RWPE2 (cell line): ENCODE measurements at regions not wholly inside any gene's neighbourhood (a gene's known extent, or its start where the extent isn't known, plus 50 kb on each side); places are given as distances from the start of the nearest gene placed in this dataset.

Source experiments
- ATAC-seq: fragments of 200-7000 bp; cut with Tn5 transposase; 3 replicates; pipeline ENCODE4 v1.9.1; 2021; ENCODE audit warnings: low read depth
- DNase-seq: peaks from one replicate; pipeline ENCODE4 v3.0.0-alpha.2; 2020; ENCODE audit warnings: low spot score
- H3K27ac ChIP-seq: fragments of 450-650 bp; 2 replicates; pipeline ENCODE4 v1.5.1; 2017; ENCODE audit warnings: mild to moderate bottlenecking; ENCODE audit not compliant: poor library complexity, severe bottlenecking
- H3K27me3 ChIP-seq: fragments of 250-450 bp; sonication (Bioruptor Pico); 2 replicates; pipeline ENCODE4 v1.5.1; 2021; ENCODE audit warnings: mild to moderate bottlenecking, moderate library complexity; ENCODE audit not compliant: insufficient read depth, poor library complexity, severe bottlenecking
- H3K36me3 ChIP-seq: fragments of 250-450 bp; sonication (Bioruptor Pico); 2 replicates; pipeline ENCODE4 v1.5.1; 2020; ENCODE audit warnings: low read depth, mild to moderate bottlenecking, moderate library complexity
- H3K4me1 ChIP-seq: fragments of 250-450 bp; sonication (Bioruptor Pico); 2 replicates; pipeline ENCODE4 v1.5.1; 2021; ENCODE audit warnings: mild to moderate bottlenecking, moderate library complexity; ENCODE audit not compliant: insufficient read depth, poor library complexity, severe bottlenecking
- H3K4me3 ChIP-seq: fragments of 250-450 bp; sonication (Bioruptor Pico); 2 replicates; pipeline ENCODE4 v1.5.1; 2021; ENCODE audit warnings: mild to moderate bottlenecking, moderate library complexity; ENCODE audit not compliant: severe bottlenecking
- H3K9me3 ChIP-seq: fragments of 250-450 bp; sonication (Bioruptor Pico); 2 replicates; pipeline ENCODE4 v1.5.1; 2021; ENCODE audit warnings: mild to moderate bottlenecking, moderate library complexity; ENCODE audit not compliant: severe bottlenecking
- CTCF ChIP-seq: fragments of 450-650 bp; IDR thresholded peaks from one replicate; pipeline ENCODE4 v1.5.1; 2017; ENCODE audit warnings: mild to moderate bottlenecking, moderate library complexity; ENCODE audit not compliant: poor library complexity, severe bottlenecking

GRCh38 chr6:113495521-113495920 is 361.6 kb upstream of the MARCKS start:
- H3K27ac ChIP-seq: no peak overlapping the region
- H3K9me3 ChIP-seq: no peaks in the 10 kb centered on the region
- DNase-seq (no peak), ATAC-seq (peak; percentile 78; the same call in 1 of the 3 replicates)
- peaks cover 6% of the 10 kb centered on the region for H3K4me1 ChIP-seq
- no peaks in the 10 kb centered on the region for H3K36me3 ChIP-seq
- no peaks in the 10 kb centered on the region for H3K27me3 ChIP-seq
- TF ChIP-seq CTCF: no peak
- H3K4me3 ChIP-seq: no peak overlapping the region

DNA sequence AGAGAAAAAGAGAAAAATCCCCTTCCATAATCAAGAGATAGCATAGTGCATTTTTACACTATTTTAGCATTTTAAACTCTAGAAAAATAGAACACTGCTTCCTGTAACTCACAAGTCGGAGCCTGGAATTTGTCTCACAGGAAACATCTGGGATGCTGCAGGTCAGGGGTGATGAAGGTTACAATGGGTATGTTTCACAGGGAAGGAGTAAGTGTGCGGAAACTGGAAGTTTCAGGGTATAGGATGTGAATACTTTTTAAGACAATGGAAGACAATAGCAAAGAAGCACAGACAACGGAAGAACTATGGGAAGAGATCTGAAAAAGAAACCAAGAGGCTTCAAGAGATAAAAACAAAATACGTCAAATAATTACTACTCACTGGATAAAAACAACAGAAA is 361.0 kb upstream of the MARCKS start:
- H3K4me3 ChIP-seq: no peak overlapping the region
- no peaks in the 10 kb centered on the region for H3K27me3 ChIP-seq
- no peaks in the 10 kb centered on the region for H3K9me3 ChIP-seq
- ATAC-seq (no peak), DNase-seq (no peak)
- no peaks in the 10 kb centered on the region for H3K36me3 ChIP-seq
- H3K27ac ChIP-seq: no peak overlapping the region
- no peak for TF ChIP-seq CTCF
- peaks cover 6% of the 10 kb centered on the region for H3K4me1 ChIP-seq

DNA sequence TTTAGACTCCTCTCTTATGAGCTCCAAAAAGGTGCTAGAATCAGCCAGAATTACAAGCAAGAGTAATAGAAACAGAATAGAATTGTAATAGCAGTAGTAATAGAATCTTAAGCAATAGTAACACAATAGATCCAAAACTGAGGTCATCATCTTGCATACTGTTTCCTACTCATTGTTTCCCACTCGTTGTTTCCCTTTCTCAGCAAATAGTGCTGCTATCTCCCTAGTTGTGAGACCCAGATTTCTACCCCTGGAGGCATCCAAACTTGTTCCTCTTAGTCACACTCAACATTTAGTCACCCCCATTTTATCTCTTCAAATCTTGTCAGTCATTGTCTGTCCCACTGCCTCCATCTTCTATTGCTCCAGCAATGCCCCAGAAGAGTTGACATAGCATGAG is 356.9 kb upstream of the MARCKS start:
- Histone ChIP-seq H3K27ac (no peak overlapping the region), H3K9me3 (no peaks in the 10 kb centered on the region), H3K4me1 (peaks cover 6% of the 10 kb centered on the region), H3K27me3 (no peaks in the 10 kb centered on the region), H3K4me3 (no peak overlapping the region), H3K36me3 (no peaks in the 10 kb centered on the region)
- DNase-seq (no peak), ATAC-seq (no peak)
- no peak for TF ChIP-seq CTCF

- Histone ChIP-seq H3K36me3 (no peaks in the 10 kb centered on the region), H3K27me3 (no peaks in the 10 kb centered on the region), H3K27ac (no peak overlapping the region), H3K4me1 (no peaks in the 10 kb centered on the region), H3K9me3 (no peaks in the 10 kb centered on the region), H3K4me3 (no peak overlapping the region)
- no peak for DNase-seq
- TF ChIP-seq CTCF: no peak
- ATAC-seq: no peak
These were observed 352.0 kb upstream of the MARCKS start for GRCh38 chr6:113505084-113505699.

DNA sequence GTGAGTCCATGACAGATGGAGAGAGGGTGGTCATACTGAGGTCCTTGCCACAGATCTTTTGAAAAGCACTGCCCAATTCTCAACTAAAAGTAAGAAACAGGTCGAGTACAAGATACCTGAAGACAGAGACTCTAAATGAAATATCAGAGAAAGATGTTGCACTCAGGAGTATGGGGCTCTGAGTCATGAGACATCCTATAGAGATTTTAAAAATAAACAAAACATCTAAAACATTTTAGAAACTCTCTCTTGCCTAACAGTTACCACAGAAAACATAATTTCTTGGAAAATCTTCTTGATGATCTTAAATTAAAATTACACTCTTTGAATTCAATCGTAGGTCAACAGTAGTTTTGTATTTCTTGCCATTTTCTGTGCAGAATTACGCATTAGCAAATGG is 348.9 kb upstream of the MARCKS start:
- ATAC-seq (no peak), DNase-seq (no peak)
- no peaks in the 10 kb centered on the region for H3K36me3 ChIP-seq
- no peaks in the 10 kb centered on the region for H3K27me3 ChIP-seq
- TF ChIP-seq CTCF: no peak
- H3K4me1 ChIP-seq: no peaks in the 10 kb centered on the region
- no peak overlapping the region for H3K27ac ChIP-seq
- H3K4me3 ChIP-seq: no peak overlapping the region
- no peaks in the 10 kb centered on the region for H3K9me3 ChIP-seq
